ENCODE measurements at regions not wholly inside any gene's neighbourhood (a gene's known extent, or its start where the extent isn't known, plus 50 kb on each side); places are given as distances from the start of the nearest gene placed in this dataset.

GRCh38 chr15:35872577-35872976 lies 326.6 kb upstream of the DPH6 start:
- no peak for DNase-seq

GRCh38 chr15:35874260-35874905 lies 328.4 kb upstream of the DPH6 start:
- no peak for DNase-seq

GRCh38 chr15:35876762-35877161 lies 330.8 kb upstream of the DPH6 start:
- no peak for DNase-seq

DNA sequence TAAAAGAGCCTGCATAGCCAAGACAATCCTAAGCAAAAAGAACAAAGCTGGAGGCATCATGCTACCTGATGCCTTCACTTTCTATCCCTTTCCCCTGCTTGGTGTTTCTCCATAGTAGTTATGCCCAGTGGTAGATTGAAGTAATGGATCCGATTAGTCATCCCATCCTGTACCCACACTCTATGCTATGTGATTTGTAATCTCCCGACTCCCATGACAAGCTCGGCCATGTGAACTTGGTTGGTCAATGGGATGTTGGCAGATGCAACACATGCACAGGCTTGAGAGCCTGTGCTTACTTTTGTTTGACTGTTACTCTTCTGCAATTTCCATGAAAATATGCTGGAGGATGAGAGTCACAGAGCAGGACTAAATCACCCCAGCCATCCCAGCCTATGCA lies 334.9 kb upstream of the DPH6 start:
- DNase-seq = no peak

DNA sequence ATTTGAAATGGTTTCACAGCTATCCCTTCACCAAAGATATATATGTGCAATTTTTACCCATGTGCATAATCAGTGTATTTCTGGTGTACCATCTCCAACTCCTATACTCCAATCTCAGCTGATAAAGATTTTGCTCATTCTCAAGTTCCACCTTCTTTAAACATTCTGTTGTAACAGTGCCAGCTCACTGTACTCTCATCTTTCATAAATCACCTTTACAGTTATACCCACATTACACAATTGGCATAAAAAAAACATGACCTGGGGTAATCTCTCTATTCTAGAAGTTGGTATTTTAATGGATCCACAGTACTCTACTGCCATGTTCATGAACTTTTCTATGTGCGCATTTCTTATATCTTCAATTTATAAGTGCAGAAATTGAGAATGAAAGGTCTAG lies 339.9 kb upstream of the DPH6 start:
- DNase-seq = no peak

DNA sequence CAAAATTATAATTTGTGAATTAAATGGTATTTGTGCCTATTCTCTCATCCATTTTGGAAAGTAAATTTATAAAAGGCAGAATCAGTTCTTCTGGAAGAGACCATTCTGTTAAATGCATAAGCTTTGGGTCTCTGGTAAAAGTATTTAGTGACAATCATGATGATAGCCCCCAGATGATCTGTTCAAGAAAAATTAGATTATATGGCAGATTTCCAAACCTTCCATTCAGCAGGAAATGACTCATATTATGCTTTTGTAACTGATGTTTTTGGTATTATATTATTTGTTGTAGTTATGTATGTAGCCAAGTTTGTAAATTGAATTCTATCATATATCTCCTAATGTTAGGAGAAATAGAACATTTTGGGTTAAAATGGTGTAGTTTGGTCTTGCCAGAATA lies 340.8 kb upstream of the DPH6 start:
- DNase-seq = no peak

DNA sequence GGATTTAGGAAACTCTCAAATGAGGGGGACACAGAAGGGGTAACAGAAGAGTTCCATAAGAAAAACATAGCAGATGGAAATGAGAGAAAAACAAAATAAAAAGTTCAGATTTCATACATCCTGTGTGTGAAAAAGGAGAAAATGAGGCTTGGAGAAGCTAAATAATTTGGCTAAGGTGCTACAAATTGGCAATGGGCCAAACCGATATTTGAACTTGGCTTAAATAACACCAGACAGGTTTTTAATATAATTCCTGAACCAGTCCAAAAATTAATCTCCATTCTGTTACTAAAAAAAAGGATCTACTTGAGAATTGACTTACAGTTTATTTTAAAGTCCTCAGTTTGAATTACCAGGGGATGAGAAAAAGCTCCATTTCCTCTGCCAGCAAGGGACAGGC lies 342.9 kb upstream of the DPH6 start:
- no peak for DNase-seq

GRCh38 chr15:35907511-35907910 lies 361.5 kb upstream of the DPH6 start:
- no peak for DNase-seq

DNA sequence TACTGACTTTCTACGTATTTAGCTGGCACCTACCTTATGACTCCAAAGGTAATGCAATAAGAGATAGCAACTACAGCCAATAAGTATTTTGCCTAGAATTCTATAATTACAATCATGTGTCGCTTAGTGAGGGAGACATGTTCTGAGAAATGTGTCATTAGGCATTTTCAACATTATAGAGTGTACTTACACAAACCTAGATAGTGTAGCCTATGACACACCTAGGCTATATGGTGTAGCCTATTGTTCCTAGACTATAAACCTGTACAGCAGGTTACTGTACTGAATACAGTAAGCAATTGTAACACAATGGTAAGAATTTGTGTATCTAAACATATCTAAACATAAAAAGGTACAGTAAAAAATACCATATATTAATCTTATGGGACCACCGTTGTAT lies 363.4 kb upstream of the DPH6 start:
- no peak for DNase-seq

DNA sequence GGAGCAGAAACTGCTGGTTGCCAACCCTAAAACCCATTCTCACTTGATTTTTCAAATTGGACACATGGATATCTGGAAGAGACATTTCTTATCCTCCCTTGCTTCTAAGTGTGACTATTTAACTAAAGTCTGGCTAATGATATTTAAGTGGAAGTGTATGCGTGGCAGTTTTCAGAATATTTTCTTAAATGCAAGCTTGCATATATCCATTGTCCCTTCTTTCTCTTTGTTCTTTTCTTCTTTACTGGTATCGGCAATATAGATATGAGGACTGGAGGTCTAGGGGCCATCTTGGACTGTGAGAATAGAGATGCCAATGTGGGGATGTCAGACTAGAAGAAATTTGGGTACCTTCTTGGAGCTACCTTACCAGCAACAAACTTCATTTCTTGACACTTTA lies 364.3 kb upstream of the DPH6 start:
- no peak for DNase-seq

GRCh38 chr15:35911052-35911777 lies 365.2 kb upstream of the DPH6 start:
- no peak for DNase-seq

- no peak for DNase-seq
Measured at GRCh38 chr15:35912196-35912595, 366.2 kb upstream of the DPH6 start.

DNA sequence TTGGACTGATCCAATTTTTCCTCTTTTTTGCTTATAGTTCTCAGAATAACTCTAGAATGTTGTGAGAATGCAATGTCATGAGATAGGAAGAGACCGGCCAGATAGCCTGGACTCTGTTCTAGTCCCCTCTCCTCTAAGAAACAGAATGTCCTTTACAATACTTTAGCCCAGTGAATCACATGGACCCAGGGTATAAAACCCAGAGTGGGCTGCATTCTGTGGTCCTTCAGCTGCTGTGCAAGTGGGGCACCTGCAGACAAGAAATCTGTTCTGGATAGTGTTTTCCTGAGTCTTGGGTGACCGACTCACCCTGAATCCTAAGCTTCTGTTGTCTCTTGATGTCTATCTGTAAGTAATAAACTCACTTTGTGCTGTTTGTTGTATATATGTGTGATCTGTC lies 368.6 kb upstream of the DPH6 start:
- no peak for DNase-seq

GRCh38 chr15:35921046-35921445 lies 375.1 kb upstream of the DPH6 start:
- DNase-seq = no peak

- no peak for DNase-seq
Measured at GRCh38 chr15:35925275-35926006, 379.5 kb upstream of the DPH6 start.

GRCh38 chr15:35926007-35926380 lies 380.0 kb upstream of the DPH6 start:
- DNase-seq = no peak

DNA sequence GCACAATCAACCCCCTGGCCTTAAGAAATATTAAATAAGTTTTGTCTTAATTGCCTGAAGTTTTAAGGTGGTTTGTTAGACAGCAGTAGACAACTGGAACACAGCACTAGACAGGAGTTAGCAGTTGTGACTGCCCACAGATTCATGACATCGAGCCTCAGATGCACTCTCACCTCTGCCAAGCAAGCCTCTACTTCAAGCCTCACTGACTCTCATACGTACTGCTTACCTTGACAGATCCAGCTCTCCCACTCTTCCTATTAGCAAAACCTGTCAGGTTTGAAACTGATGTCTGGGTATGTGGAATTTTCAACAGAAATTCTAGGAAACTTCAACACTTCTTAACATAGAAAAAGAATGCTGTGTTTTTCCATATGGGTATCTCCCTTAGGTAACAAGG lies 382.9 kb upstream of the DPH6 start:
- no peak for DNase-seq

- DNase-seq = no peak
Measured at GRCh38 chr15:35929740-35930444, 383.9 kb upstream of the DPH6 start.

DNA sequence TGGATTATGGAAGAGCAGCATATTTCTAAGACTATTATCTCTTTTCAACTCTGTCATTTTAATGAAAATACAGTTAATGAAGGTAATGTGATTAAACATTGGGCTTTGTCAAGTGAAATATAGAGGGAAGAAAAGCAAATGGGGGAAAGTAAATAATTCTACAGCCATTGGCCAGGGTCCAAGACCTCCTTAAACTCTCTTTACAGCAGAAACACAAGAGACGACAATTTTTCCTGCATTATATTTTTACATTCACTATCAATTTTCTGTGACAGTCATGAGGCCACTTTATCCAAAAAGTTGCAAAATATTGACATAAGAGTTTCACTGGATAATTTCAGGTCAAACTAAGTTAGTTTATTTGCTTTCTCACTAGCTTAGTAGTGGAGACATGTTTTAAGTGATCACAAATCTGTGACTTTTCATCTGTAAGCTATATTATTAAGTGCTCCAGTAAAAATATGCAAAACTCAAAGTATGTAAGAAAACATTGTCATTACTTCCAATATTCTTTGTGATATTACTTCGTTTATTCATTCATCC lies 385.9 kb upstream of the DPH6 start:
- no peak for DNase-seq

DNA sequence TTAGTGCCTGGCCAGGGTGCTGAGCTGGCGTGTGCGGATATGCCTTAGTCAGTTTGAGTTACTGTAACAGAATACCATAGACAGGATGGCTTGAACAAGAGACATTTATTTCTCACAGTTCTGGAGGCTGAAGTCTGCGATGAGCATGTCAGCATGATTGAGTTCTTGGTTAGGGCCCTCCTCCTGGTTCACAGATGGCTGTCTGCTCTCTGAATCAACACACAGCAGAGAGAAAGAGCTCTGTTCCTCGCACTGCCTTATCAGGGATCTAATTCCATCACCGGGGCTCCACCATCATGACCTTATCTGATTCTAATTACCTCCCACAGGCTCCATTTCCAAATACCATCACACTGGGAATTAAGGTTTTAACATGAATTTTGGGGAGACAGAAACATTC lies 386.6 kb upstream of the DPH6 start:
- DNase-seq = no peak

DNA sequence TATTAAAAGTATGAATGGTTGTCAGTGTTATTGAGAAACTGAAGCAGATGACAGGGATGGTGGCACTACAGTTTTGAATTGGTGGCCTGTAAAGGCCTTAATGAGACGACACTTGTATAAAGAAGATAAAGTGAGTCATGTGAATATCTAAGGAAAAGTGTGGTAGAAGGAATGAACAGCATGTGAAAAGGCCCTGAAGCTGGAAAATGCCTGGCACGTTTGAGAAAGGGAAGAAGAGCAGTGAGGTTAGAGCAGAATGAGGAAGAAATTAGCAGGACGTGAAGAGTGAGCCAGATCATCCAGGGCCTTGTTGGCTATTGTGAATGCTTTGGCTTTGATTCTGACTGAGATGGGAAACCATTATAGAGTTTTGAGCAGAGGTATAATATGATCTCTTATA lies 387.6 kb upstream of the DPH6 start:
- no peak for DNase-seq

- no peak for DNase-seq
Measured at GRCh38 chr15:35934383-35935049, 388.6 kb upstream of the DPH6 start.

DNA sequence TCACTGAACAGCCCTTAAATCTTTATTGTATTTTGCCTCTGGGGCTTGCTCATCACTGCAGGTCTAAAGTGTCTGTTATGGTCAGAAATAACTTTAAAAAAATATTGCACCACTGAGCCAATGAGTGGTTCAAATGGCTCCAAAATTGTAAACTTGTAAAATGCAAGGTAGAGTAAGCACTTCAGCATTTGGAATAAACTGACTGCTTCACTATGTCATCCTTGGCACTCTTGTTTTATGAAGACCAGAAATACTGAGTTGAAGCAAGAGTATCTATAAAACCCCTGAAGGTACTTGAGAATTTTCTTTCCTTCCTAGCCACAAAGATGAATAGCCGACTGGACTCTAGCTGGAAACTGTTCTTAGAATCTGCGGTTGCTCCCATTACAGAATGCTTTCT lies 390.3 kb upstream of the DPH6 start:
- DNase-seq = no peak

All from NCI-H2171 (cell line).